ENCODE measurements at regions not wholly inside any gene's neighbourhood (a gene's known extent, or its start where the extent isn't known, plus 50 kb on each side); places are given as distances from the start of the nearest gene placed in this dataset.

GRCh38 chr2:12066986-12067385 lies 320.6 kb downstream of the LPIN1 start:
- H3K27ac Mint-ChIP-seq = no peak overlapping the region
- TF ChIP-seq, protein P1, sequence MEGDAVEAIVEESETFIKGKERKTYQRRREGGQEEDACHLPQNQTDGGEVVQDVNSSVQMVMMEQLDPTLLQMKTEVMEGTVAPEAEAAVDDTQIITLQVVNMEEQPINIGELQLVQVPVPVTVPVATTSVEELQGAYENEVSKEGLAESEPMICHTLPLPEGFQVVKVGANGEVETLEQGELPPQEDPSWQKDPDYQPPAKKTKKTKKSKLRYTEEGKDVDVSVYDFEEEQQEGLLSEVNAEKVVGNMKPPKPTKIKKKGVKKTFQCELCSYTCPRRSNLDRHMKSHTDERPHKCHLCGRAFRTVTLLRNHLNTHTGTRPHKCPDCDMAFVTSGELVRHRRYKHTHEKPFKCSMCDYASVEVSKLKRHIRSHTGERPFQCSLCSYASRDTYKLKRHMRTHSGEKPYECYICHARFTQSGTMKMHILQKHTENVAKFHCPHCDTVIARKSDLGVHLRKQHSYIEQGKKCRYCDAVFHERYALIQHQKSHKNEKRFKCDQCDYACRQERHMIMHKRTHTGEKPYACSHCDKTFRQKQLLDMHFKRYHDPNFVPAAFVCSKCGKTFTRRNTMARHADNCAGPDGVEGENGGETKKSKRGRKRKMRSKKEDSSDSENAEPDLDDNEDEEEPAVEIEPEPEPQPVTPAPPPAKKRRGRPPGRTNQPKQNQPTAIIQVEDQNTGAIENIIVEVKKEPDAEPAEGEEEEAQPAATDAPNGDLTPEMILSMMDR (IDR thresholded peaks at IDR 0.05; ENCODE audit: unreplicated experiment) = no peak

DNA sequence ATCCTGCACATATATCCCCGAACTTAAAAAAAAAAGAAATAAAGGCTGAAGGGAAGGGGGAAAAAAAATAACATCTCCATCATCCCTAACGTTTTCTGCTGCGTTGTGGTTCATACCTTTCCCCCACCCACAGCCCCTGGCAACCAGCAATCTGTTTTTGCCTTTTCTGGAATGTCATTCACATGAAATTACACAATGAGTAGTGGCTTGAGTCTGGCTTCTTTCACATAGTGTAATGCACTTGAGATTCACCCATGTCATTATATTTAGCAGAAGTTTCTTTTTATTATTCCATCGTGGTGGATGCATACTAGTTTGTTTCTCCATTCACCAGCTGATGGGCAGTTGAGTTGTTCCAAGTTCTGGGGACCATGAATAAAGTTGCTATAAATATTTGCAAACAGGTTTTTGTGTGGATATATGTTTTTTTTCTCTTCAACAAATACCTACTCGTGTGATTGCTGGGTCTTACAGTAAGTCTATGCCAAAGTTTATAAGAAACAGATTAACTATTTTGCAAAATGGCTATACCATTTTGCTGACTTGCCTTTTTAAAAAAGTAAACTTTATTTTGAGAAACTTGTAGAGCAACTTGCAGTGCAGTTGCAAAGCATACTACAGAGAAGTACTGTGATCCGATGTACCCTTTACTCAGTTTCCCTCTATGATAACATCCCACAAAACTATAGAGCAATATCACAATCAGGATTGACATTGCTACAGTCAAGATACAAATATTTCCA lies 322.5 kb downstream of the LPIN1 start:
- Mint-ChIP-seq H3K4me1 (ENCODE audit: low read depth) (no peaks in the 10 kb centered on the region), H3K9me3 (ENCODE audit: low read depth) (no peaks in the 10 kb centered on the region)

More at GRCh38 chr2:12066986-12067385, 320.6 kb downstream of the LPIN1 start:
- Mint-ChIP-seq H3K27me3 (no peaks in the 10 kb centered on the region), H3K4me3 (ENCODE audit: low read depth) (no peak overlapping the region), H3K36me3 (ENCODE audit: insufficient read depth) (no peaks in the 10 kb centered on the region), H3K4me1 (ENCODE audit: low read depth) (no peaks in the 10 kb centered on the region), H3K9me3 (ENCODE audit: low read depth) (peaks cover 4% of the 10 kb centered on the region)
- DNase-seq (ENCODE audit: low spot score, unreplicated experiment) = no peak

GRCh38 chr2:12070153-12070552 lies 323.7 kb downstream of the LPIN1 start:
- Mint-ChIP-seq H3K4me3 (ENCODE audit: low read depth) (no peak overlapping the region), H3K27ac (no peak overlapping the region), H3K9me3 (ENCODE audit: low read depth) (no peaks in the 10 kb centered on the region), H3K36me3 (ENCODE audit: insufficient read depth) (no peaks in the 10 kb centered on the region), H3K4me1 (ENCODE audit: low read depth) (no peaks in the 10 kb centered on the region), H3K27me3 (no peaks in the 10 kb centered on the region)
- TF ChIP-seq, protein P1 (IDR thresholded peaks at IDR 0.05; ENCODE audit: unreplicated experiment) = no peak
- no peak for DNase-seq (ENCODE audit: low spot score, unreplicated experiment)

More for the DNA sequence above, 322.5 kb downstream of the LPIN1 start:
- Mint-ChIP-seq H3K4me3 (ENCODE audit: low read depth) (no peak overlapping the region), H3K27ac (no peak overlapping the region), H3K27me3 (no peaks in the 10 kb centered on the region), H3K36me3 (ENCODE audit: insufficient read depth) (no peaks in the 10 kb centered on the region)
- TF ChIP-seq, protein P1 (IDR thresholded peaks at IDR 0.05; ENCODE audit: unreplicated experiment) = no peak
- DNase-seq (ENCODE audit: low spot score, unreplicated experiment) = no peak

- no peaks in the 10 kb centered on the region for H3K27me3 Mint-ChIP-seq
- H3K4me3 Mint-ChIP-seq (ENCODE audit: low read depth) = no peak overlapping the region
These were observed 324.1 kb downstream of the LPIN1 start for GRCh38 chr2:12070581-12070980.

DNA sequence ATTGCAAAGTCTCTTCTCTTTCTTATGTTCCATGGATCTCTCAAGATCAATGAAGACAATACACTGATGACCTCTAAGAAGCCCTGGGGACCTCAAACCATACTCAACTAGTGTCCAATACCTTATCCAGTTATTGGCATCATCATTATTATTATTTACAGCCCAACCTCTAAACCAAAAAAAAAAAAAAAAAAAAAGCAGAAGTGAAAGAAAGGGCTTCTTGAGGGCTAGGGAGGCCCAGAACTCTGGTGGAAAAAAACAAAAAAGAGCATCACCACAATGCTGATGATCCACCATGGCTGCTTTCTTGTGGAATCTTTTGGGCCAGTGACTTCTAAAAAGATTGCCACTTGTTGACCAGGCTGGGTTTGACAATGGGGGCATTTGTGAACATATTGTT lies 324.9 kb downstream of the LPIN1 start:
- H3K4me1 Mint-ChIP-seq (ENCODE audit: low read depth) = no peaks in the 10 kb centered on the region
- no peak for DNase-seq (ENCODE audit: low spot score, unreplicated experiment)
- TF ChIP-seq, protein P1 (IDR thresholded peaks at IDR 0.05; ENCODE audit: unreplicated experiment) = no peak
- H3K27me3 Mint-ChIP-seq = no peaks in the 10 kb centered on the region
- H3K4me3 Mint-ChIP-seq (ENCODE audit: low read depth) = no peak overlapping the region
- no peak overlapping the region for H3K27ac Mint-ChIP-seq
- H3K36me3 Mint-ChIP-seq (ENCODE audit: insufficient read depth) = no peaks in the 10 kb centered on the region
- no peaks in the 10 kb centered on the region for H3K9me3 Mint-ChIP-seq (ENCODE audit: low read depth)

More at GRCh38 chr2:12070581-12070980, 324.1 kb downstream of the LPIN1 start:
- Mint-ChIP-seq H3K9me3 (ENCODE audit: low read depth) (no peaks in the 10 kb centered on the region), H3K4me1 (ENCODE audit: low read depth) (no peaks in the 10 kb centered on the region), H3K27ac (no peak overlapping the region), H3K36me3 (ENCODE audit: insufficient read depth) (no peaks in the 10 kb centered on the region)
- TF ChIP-seq, protein P1 (IDR thresholded peaks at IDR 0.05; ENCODE audit: unreplicated experiment) = no peak
- no peak for DNase-seq (ENCODE audit: low spot score, unreplicated experiment)

All from progenitor cell of endocrine pancreas (in vitro differentiated cells).